H1 (cell line): ENCODE measurements at regions not wholly inside any gene's neighbourhood (a gene's known extent, or its start where the extent isn't known, plus 50 kb on each side); places are given as distances from the start of the nearest gene placed in this dataset.

Experiments used
- CBX5 ChIP-seq: fragments of 300-800, 300-1000 bp; sonication (generic); IDR thresholded peaks from 2 replicates; pipeline ENCODE4 v1.7.1; 2016; ENCODE audit warnings: antibody characterized with exemption, low read length, low read depth
- CBX8 ChIP-seq: fragments of 300-800, 300-1000 bp; sonication (generic); IDR thresholded peaks from 2 replicates; pipeline ENCODE4 v1.7.1; 2016; ENCODE audit warnings: low read depth, low read length, borderline replicate concordance
- GABPA ChIP-seq: IDR thresholded peaks from 2 replicates; pipeline ENCODE4 v1.6.1; 2011; ENCODE audit warnings: mild to moderate bottlenecking, low read length, moderate library complexity, borderline replicate concordance; ENCODE audit not compliant: insufficient read depth
- HDAC6 ChIP-seq: IDR thresholded peaks from one replicate; pipeline ENCODE4 v1.7.1; 2012; ENCODE audit warnings: low read depth, mild to moderate bottlenecking, inconsistent platforms, low read length, moderate library complexity
- POLR2A ChIP-seq, 2 experiments: IDR thresholded peaks; 1 replicate in 1 of 2; 2 replicates in 1 of 2; pipeline ENCODE4 v1.6.1; 2011; ENCODE audit warnings: low read depth in 2 of 2, low read length in 2 of 2, mild to moderate bottlenecking in 2 of 2; ENCODE audit errors: control extremely low read depth in 1 of 2

- TF ChIP-seq CBX5: no peak
- no peak for TF ChIP-seq POLR2A (IDR thresholded peaks at IDR 0.05; ENCODE audit: control extremely low read depth in 1 of 2, low read depth in 2 of 2, low read length in 2 of 2)
- TF ChIP-seq HDAC6: no peak
- no peak for TF ChIP-seq GABPA
- TF ChIP-seq CBX8: no peak
Measured at GRCh38 chr13:63433546-63434150, 2018.0 kb upstream of the PCDH20 start (continued).
